NCI-H1048 (cell line): ENCODE measurements at regions not wholly inside any gene's neighbourhood (a gene's known extent, or its start where the extent isn't known, plus 50 kb on each side); places are given as distances from the start of the nearest gene placed in this dataset.

ENCODE experiments used
- DNase-seq: peaks from one replicate; lab custom pipeline; 2025; lab: John Stamatoyannopoulos, UW

DNA sequence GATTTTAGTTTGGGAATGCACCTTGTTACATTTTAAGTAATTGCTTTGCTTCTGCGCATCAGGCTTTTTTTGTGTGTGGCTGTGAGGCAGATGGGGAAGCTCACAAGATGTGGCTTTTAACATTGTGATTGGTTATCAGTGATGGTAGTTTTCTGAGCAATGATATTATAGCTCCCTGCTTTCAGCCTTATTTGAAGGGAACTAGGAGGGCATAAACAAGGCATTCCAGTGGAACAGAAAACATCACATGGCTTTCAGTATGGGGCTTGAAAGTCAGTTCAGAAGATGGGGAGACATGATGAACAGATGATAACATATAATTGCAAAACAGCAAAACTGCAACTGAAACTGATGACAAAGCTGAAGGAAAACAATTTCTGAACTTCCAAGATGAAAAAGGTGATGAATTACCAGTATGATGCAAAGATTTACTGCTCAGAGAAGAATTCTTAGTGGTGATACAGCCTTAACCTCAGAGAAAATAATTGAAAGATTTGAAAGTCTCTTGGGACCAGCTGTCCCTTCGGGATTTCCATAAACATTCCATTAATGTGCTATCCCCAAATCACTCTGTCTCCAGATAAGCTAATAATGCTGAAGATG, 439.7 kb downstream of the RND3 start:
- no peak for DNase-seq

DNA sequence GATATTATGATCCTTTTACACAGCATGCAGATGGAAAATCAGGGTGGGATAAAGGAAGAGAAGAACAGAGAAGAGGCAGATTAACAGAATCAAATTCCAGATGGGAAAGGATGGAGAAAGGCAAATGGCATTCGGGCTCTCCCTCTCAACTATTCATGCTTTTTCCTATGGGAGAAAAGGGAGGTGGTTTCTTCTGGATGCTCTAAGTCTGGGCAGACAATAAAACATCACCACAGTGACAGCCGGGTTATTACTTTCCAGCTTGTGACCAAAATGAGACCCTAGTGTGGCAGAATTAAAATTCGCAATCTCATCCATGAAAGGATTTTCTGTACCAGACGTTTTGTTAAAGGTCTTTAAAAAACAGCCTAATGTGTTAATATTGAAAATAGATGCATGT, 440.7 kb downstream of the RND3 start:
- DNase-seq: no peak

DNA sequence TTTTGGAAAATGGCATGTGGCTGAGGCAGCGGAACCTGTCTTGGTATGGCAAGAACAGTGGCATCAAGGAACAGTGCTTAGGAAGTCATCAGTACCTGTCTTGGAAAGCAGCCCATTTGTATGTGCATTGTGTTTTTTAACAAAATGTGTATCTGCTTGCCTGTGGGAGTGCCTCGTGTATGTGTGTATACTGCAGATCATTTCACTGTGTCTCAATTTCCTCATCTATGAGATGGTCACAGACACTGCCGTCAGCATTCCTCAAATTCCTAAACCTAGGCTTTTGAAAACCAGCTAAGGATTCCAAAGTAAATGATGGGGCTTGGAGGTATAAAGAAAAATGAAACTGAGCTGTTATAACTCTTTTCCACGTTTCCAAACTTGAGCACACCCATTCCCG, 441.3 kb downstream of the RND3 start:
- DNase-seq: no peak

DNA sequence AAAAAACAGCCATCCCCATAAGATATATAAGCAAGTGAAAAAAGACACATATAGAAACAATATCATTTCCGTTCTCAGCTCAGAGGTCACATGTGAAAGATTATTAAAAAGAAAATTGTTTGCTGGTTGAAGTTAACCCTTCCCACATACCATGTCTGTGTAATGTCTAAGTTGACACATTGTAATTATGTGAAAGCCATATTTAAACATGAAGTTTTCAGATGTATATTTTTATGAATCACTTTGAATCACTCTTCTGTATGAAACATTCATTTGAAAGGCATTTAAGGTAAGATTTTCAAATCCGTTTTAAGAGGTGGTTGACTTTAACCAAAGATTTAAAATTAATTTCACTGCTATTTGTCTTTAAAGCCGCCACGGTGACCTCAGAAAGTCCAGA, 441.9 kb downstream of the RND3 start:
- DNase-seq: no peak

DNA sequence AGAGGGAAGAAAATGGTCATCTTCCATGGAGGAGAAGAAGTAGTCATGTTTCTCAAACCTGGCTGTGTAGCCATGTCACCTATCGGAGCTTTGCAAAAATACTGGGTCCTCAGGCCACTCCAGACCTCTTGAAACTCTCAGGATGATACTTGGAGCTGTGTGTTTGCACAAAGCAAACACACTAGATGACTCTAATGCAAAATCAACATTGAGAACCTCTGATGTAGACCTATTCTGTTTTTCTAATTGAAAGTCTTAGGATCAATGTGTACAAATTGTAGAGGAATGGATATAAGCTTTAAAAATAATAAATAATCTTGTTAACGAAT, 444.3 kb downstream of the RND3 start:
- no peak for DNase-seq

DNA sequence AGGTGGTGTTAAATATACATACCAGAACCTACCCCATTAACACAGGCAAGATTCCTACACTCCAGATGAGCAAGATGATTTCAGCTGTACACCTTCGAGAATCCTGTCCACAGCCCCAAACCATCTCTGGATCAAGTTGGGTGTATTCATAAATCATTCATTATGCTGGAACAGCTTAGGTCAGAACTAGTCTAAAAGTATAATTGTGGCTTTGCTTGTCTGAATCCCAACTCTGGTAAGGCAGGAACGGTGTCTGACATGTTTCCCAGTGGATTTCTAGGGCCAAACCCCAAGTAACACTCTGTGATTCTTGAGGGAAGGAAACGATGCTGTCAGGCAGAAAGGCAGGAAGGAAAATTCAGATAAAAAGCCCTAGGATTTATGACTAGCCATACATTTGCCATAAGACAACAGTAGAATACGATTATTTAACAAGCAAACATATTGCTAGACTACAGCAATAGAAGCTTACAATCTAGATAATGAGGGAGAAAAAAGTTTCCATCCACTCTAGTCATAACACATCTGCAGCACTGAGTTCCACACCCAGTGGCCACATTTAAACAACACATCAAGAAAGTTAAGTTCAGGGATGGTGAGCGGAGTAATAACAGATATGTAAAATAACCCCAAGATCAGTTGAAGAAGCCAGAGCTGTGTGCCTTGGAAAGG, 444.8 kb downstream of the RND3 start:
- no peak for DNase-seq

DNA sequence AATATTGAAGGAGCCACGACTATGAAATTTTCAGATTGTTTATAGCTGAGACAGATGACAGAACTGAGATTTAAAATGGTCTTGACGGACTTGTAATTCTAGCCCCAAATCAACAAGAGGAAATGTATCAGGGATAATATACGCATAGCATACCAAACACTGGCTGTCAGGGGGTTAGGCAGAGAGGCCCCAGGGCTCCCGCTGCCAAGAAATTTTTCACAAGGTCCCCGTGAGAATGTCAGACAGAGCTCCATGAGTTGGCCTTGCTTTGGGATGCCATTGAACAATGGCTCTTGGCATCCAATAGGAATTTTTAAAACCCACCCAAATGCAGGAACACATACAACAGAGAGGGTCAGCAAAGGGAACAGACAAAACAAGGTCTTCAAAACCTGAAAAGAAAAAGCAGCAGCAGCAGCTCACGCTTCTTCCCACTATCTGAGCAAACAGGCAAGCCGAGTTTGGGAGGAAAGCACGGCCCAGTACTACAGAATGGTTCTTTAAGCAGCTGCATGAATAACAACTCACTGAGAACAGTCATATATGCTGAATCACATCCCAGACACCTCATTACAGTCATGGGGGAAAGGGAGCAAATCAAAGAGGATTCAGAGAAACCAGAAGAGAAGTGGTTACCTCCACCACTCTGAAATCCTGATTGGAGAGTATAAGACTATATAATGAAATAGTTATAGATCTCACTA, 445.6 kb downstream of the RND3 start:
- no peak for DNase-seq

DNA sequence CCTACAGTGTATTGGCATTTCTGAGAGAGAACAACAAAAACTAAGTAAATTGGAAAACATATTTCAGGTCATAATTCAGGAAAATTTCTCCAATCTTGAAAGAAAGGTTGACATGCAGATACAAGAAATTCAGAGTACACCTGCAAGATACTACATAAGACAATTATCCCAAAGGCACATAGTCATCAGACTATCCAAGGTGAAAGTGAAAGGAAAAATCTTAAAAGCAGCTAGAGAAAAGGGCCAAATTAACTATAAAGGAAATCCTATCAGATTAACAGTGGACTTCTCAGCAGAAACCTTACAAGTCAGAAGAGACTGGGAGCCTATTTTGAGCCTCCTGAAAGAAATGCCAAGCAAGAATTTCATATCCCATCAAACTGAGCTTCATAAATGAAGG, 449.0 kb upstream of the MMADHC start:
- no peak for DNase-seq

DNA sequence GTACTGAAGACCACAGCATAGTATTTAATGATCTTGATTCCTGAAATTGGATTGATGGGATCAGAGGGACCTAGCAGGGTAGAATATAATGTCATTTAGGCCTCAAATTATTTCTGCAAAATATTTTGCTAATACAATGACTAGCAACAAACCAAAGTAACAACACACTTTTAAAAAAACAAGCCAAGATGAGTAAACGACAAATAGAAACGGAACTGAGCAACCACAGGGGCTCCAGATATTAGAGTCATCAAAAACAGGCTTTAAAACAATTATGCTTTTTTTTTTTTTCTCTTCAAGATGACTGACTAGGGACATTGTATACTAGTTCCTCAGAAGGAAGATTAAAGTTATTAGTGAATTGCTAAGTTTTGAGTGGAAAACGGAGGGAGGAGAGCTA, 447.1 kb upstream of the MMADHC start:
- no peak for DNase-seq

DNA sequence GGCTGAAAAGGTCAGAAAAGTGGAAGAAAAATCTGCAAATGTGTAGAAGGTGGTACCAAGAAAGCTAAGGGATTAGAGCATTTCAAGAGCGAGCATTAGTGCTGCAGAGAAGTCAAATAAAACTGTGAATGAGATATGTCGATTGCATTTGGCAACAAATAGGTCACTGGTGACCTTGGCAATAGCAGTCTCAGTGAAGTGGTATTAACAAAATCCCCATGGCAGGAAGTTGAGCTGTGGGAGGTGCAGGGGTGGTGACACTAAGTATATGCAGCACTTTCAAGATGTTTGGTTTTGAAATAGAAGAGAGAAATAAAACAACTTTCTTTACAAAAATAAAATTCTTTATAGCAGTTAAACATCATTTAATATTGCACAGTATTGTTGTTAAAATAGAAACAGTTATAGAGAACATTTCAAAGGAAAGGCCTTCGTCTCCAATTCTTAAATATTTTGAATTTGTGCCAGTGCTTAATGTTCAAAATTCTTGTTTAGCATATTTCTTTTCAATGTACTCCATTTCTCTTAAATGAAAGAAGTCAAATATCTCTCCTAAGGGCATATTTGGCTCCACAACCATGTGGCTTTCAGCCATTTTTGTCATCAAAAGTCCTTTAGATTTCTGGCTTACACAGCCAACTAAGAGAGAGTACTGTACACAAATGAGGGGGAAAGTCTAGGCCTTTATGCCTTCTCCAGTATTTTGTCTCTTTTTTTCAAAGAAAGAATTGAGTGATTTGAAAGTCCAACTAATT, 443.0 kb upstream of the MMADHC start:
- no peak for DNase-seq

DNA sequence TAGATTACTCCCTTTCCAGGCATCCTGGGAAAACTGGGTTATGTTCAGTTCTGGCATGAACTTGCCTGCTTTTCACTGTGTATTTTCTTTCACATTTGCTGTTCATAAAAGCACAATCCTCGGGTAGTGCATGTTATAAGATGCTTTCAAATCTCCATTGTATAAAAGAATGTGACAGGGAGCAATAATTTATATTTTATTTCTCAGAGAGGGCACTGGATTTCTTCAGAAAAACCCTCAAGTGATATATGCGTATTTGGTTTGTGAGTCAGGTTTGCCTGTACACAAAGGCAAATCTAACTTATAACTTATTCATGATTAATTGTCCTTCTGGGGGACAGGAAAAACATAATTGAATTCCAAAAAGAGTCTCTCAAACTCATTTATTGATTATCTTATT, 440.7 kb upstream of the MMADHC start:
- no peak for DNase-seq

DNA sequence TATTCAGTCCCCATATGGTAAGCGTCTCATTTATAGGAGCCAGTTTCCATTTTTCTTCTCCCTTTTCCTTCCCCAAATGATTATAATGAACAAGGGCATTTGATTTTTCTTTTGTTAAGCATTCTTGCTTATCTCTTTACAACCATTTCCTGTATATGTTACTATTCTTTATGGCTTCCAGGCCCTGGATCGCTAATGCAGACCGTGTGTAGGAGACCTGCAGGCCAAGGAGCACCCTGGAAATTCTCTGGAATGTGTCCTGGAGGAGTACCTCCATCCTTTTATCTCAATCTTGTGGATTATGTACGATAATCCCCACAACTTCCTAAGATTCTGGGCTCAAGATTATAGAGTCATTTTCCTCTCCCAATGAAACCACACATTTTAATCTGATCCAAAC, 439.6 kb upstream of the MMADHC start:
- no peak for DNase-seq

DNA sequence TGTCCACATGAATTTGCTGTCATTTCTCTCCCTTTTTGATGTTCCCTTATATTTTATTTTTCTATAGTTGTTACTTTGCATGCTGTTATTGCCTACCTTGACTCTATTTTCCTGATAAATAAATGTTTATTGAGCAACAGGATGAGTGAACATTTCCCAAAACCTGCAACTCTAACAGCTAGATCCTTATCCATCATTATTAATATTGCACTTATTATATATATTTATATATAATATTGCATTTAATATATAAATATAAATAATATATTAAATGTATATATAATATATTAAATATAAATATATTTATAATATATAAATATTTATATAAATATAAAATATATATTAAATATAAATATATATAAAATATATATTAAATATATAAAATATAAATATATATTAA, 436.1 kb upstream of the MMADHC start:
- DNase-seq: no peak

DNA sequence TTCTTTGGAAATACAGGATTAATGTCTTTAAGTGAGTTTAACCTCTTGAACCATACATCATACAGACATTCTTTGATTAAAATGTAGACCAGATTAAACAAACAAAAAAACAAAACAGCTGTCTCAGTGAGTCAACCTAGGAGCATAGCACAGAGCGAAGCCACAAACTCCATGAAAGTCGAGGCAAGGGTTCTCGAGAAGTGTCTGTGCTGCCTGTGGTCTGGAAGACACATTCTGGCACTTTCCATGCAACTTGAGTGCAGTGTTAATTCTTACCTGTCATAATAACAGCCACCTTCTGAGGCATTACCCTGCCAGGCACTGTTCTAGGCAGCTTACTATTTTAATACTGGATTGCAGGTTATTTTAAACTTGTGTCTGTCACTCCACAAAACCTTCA, 435.5 kb upstream of the MMADHC start:
- DNase-seq: no peak

DNA sequence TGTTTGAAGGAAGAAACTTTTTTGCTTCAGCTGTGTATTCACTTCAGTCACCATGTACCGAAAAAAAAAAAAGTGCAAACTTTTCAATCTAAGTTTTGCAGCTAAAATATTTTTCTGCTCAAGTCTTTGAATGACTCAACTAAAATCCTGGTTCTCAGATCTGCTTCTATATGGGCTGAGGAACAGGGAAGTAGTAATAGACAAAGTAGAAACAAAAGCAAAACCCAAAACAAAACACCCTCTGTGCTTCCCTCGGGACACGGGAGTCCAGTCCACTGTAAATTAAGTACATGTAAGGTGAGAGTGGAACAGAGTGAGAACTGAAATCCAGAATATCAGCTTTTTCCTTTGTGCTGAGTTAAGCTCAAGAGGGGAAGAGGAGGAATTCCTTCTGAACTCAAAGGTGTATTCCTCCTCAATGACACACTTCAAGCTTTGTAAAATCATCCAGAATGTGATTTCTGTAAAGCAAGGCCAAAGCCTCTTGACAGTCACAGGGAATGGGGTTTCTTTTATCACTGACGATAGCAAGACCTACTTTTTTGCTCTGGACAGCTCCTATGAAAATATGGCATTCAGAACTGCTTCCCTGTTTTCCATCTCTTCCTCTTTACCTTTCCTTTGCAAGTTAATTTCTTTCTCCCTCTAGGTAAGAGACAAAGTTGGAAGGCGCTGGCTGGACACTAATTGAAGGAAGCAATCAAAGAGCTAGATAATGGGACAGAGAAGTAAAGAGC, 433.5 kb upstream of the MMADHC start:
- DNase-seq: no peak

DNA sequence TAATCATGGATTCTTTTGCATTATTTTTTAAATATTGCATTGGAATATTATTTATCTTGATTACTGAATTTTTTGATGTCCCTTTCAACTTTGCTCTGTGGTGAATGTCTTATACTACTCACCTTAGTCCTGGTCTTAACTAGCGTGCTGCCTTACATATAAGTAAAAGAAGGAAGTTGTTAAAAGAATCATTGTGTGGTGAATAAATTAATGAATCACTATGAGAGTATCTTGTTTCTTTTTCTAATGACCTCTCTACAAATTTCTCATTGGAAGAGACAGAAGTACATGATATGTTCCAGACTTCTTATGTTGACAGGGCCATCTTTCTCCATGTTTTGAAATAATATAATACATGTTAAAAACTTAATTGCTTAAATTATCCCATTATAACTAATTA, 432.6 kb upstream of the MMADHC start:
- no peak for DNase-seq

DNA sequence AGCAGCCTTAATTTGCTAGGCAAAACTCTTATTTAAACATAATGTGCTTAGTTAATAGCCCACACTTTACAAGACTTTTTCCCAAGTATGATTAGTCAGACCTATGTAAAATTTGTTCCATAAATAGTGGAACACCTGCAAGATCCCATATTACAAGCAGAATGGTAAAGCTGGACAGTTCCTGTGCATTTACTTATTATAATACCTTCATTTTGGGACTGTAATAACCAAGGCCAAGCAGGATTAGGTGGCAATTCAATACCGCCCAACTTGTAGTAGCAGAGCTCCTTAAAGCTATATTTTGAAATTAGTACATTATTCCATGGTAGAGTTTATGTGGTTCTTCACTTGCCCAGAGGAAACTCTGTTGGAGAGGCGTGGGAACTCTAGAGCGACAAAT, 431.5 kb upstream of the MMADHC start:
- no peak for DNase-seq

DNA sequence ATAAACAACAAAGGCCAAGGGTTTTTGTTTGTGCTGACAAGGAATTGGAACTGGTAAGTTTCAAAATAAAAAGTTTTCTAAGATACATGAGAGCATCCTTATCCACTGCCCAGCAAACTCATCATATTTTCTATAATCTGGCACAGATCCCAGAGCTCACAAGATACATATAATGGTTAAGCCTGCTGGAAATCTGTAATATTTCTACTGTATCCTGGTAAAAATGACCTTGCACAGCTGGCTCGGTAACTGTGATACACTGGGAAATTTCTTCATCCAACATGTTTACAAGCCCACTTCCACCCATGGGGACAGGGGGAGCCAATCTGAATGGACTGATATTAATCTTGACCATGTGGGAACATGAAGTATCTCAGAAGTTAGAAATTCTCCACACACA, 425.4 kb upstream of the MMADHC start:
- no peak for DNase-seq

DNA sequence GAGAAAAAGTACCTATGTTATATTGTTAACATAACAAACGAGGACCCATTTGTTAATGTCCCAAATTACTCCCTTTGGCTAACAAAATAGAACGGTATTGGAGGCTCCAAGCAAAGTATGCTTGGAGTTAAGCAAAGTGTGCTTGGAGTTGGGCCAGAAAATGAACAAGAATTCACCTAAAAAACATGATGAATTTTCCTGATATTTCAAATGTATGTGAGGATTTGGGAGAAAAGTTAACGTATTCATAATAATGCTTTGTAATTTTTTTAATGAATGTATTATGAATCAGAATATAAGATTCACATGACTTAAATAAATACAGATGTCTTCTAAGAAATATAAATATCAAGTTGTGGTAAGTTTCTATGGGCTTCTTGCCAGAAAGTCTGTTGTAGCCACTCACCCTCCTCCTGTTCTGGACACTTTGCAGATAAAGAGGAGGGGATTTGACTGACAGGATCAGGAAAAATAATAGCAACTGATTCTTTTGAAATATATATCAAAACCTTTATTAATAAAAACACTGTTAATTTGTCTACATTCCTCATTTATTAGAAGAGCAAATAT, 423.7 kb upstream of the MMADHC start:
- no peak for DNase-seq

DNA sequence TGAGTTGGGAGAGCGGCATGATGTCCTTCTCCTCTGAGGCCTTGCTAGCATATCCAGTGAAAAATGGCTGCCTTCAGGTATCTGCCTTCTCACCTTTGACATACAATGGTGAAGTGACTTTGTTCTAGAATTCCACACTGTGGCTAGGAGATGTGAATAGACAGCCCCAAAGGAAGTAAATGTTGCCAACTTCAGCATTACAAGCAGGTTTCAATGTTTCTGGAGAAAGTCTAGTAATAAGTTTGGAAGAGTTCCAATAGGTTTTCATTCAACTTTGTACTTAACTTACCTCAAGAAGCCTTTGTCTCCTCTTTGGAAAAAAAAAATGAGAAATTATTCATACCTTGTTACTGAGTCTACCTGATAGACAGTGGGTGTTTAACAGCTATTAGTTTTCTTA, 421.3 kb upstream of the MMADHC start:
- DNase-seq: no peak

DNA sequence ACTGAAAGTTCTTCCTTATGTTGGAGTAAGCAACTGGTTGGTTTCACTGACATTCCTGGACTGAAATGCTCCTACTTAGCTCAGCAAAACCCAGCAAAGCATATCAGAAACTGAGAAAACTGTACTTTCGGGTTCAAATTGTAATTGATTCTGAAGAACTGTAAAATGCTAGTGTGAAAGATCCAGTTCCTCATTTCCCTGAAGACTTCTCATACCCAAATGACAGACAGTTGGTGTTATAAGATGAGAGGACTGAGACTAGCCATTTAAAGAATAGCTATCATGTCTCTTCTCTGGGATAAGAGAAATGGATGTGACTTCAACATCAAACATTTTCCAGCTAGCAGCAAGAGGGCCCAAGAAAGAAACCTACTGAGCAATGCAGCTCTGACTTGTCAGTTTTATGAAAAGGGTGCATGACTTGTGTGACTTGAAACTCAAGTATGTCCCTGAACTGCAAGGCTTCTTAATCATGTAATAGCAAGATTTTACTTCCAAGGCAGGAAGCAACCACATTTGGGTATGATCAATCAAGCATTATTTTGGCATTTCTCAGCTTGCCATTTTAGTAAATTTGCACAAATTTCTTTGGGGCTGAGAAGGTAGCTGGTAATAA, 420.3 kb upstream of the MMADHC start:
- no peak for DNase-seq

DNA sequence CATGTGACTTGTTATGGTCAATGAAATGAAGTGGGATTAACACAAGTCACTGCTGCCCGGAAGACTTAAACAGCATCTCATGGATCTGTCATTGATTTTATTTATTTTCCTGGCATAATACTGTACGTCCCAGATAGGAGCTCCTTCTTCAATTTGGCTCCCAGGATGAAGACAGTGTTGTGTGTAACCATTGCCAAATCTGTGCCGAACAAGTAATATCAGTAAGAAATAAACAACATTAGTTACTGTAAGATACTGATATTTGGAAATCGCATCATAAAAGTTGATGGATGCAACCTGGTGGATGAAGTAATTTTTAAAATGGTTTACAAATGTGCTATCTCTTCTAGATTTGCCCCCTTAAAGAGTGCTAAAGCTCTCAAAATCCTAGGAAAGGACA, 419.0 kb upstream of the MMADHC start:
- no peak for DNase-seq
